Activated T-cell treated with anti-CD3 and anti-CD28 coated beads, Interleukin-2, amount 50 U/mL, for 72 hours (primary cell): ENCODE measurements at regions not wholly inside any gene's neighbourhood (a gene's known extent, or its start where the extent isn't known, plus 50 kb on each side); places are given as distances from the start of the nearest gene placed in this dataset.
"Not testable (repeated sequence)": the region's sequence is repeated elsewhere in the genome, so short reads cannot be mapped to it uniquely, and the experiment has no call there.

Source experiments
- ATAC-seq, 2 donors: fragments of 150-1000 bp; cut with Tn5 transposase; replicated peaks in 1 of 2; 2 replicates each; pipeline ENCODE4 v1.10.0; 2021; ENCODE audit warnings: moderate library complexity in 2 of 2, mild to moderate bottlenecking in 1 of 2
- DNase-seq, 2 donors: peaks; one replicate each; pipeline ENCODE4 v3.0.0; 2021 to 2022; ENCODE audit warnings: mixed read lengths in 1 of 2
- H3K27ac Mint-ChIP-seq: one replicate; pipeline ENCODE4 v1.8.0; 2022; ENCODE audit warnings: mild to moderate bottlenecking, moderate library complexity, mixed read lengths
- H3K27me3 Mint-ChIP-seq: one replicate; pipeline ENCODE4 v1.8.0; 2022; ENCODE audit warnings: low read depth, mixed read lengths
- H3K36me3 Mint-ChIP-seq, 2 donors: one replicate each; pipeline ENCODE4 v1.8.0; 2022; ENCODE audit warnings: mixed read lengths in 2 of 2, mild to moderate bottlenecking in 1 of 2; ENCODE audit not compliant: insufficient read depth in 2 of 2
- H3K4me1 Mint-ChIP-seq: one replicate; pipeline ENCODE4 v1.8.0; 2022; ENCODE audit warnings: low read depth, mixed read lengths
- H3K4me3 Mint-ChIP-seq, 2 donors: one replicate each; pipeline ENCODE4 v1.8.0; 2022; ENCODE audit warnings: mild to moderate bottlenecking in 2 of 2, mixed read lengths in 2 of 2, moderate library complexity in 2 of 2
- H3K9me3 Mint-ChIP-seq, 2 donors: one replicate each; pipeline ENCODE4 v1.8.0; 2022; ENCODE audit warnings: mixed read lengths in 2 of 2

DNA sequence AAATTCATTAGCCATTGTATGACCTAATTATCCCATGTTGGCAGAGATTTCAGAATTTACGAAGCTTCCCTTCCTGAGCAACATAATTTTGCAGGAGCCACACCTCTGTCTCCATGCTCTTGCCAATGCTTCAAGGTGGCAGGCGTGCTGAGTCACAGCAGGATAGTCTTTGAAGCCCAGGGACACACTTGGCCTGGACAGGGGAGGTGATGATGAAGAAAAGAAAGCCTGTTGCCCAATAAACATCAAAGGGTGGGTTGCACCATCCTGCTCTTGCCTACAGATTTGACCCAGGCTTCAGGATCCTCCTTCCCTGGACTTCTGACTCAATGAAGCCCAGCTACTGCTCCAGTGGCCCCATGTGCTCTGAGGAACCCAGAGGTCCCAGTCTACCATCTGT is 117.1 kb downstream of the MINAR1 start:
- no peaks in the 10 kb centered on the region for H3K36me3 Mint-ChIP-seq
- no peak overlapping the region for H3K4me3 Mint-ChIP-seq
- peaks cover 36% of the 10 kb centered on the region for H3K27me3 Mint-ChIP-seq
- DNase-seq, result no peak
- H3K4me1 Mint-ChIP-seq, result no peaks in the 10 kb centered on the region
- H3K9me3 Mint-ChIP-seq, result no peaks in the 10 kb centered on the region
- no peak overlapping the region for H3K27ac Mint-ChIP-seq
- no peak for ATAC-seq

DNA sequence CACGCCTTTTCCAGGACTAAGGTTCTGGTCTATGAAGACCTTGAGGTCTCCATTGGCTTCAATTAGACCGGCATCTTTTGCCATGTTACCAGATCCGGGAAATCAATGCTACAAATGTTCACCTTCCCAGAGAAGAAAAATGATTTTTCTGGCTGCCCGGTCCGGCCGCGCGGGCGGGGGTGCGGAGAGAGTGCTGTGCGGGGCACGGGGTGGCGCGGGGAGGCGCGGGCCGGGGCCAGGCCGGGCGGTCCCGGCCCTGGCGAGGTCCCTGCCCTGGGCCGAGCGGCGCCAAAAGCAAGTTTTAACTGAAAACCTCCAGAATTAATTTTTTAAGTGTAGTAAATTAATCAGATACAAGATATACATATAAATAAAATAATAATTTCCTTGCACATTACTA is 128.2 kb downstream of the MINAR1 start:
- Mint-ChIP-seq H3K4me1 (no peaks in the 10 kb centered on the region), H3K27me3 (peaks cover 25% of the 10 kb centered on the region), H3K27ac (no peak overlapping the region), H3K9me3 (no peaks in the 10 kb centered on the region), H3K4me3 (no peak overlapping the region), H3K36me3 (no peaks in the 10 kb centered on the region)
- ATAC-seq (no peak), DNase-seq (no peak)

DNA sequence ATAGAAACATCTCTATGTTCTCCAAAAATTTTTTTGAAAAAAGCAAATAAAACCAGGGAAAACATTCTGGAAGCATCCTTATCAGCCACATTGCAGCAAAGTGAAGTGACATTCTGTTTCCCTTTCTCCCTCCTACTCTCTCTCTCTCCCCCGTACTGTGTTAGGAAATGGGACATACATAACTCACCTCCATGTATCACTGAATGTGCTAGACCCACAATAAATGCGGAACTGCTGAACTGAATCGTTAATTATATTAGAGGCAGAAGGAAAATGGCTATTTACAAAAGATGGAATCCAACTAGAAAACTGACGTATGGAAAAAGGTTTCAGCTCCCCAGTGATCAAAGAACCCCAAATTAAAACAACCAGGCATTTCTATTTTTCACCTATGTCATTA is 129.8 kb downstream of the MINAR1 start:
- Mint-ChIP-seq H3K27me3 (peaks cover 25% of the 10 kb centered on the region), H3K9me3 (no peaks in the 10 kb centered on the region), H3K36me3 (no peaks in the 10 kb centered on the region), H3K4me3 (no peak overlapping the region), H3K27ac (no peak overlapping the region), H3K4me1 (no peaks in the 10 kb centered on the region)
- ATAC-seq (no peak), DNase-seq (no peak)

DNA sequence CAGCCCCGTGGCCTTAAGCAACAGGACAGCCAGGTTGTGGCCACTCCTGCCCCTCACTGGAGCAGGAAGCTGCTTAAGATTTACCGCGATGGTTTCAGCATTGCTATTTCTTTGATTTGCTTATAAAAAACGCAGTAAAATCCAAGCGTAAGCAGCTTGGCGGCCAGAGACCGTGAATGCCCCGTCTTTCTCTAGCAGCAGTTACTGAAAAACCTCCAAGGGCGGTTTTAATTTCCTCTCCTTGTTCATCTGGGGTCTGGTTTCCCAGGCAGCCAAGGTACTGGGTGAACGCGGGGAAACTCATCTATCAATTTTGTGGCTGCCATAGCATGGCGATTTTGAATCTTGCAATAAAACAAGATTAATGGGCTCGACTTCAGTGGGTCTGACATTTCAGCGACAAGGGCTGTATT is 130.3 kb downstream of the MINAR1 start:
- Mint-ChIP-seq H3K9me3 (no peaks in the 10 kb centered on the region), H3K36me3 (no peaks in the 10 kb centered on the region), H3K27me3 (peaks cover 25% of the 10 kb centered on the region), H3K4me3 (no peak overlapping the region), H3K4me1 (no peaks in the 10 kb centered on the region), H3K27ac (no peak overlapping the region)
- no peak for ATAC-seq
- no peak for DNase-seq

DNA sequence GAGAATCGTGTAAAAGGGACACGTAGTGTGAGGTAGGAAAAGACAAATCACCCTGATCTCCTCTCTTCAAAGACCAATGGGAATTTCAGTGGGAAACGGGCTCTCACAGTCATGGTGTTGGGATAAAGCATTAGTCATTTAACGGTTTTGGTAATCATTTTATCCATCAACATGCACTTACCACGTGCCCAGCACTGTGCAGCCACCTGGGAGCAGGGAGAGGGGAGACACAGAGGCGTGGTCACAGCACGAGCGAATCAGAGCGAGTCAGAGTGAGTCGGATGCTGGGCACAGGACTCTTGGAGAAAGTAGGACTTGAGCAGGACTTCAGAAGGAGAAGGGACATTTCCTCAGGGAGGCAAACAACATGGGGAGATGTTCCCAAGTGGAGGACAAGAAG is 130.8 kb downstream of the MINAR1 start:
- no peaks in the 10 kb centered on the region for H3K4me1 Mint-ChIP-seq
- H3K27me3 Mint-ChIP-seq, result peaks cover 25% of the 10 kb centered on the region
- DNase-seq (no peak), ATAC-seq (no peak)
- no peak overlapping the region for H3K4me3 Mint-ChIP-seq
- H3K36me3 Mint-ChIP-seq, result no peaks in the 10 kb centered on the region
- no peak overlapping the region for H3K27ac Mint-ChIP-seq
- H3K9me3 Mint-ChIP-seq, result no peaks in the 10 kb centered on the region

DNA sequence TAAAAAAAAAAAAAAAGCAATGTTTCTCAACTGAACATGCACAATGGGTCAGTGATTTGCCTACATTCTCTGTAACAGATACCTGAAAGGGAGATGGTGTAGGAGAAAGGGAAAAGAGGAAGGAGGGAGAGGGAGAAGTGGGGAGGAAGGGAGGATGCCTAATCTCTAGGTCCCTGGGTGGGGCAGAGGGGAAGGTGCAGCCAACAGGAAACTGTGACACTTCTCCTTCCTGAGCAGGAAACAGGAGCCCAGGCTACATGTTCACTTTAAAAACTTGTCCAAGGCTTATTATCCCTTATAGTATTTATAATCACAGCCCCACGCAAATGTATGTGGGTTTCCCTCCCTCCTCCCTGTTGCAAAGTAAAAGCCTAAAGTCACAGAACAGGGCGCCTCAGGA is 137.9 kb downstream of the MINAR1 start:
- Mint-ChIP-seq H3K9me3 (no peaks in the 10 kb centered on the region), H3K36me3 (no peaks in the 10 kb centered on the region), H3K4me3 (no peak overlapping the region), H3K27me3 (peaks cover 17% of the 10 kb centered on the region), H3K4me1 (no peaks in the 10 kb centered on the region), H3K27ac (no peak overlapping the region)
- DNase-seq (no peak), ATAC-seq (no peak)

DNA sequence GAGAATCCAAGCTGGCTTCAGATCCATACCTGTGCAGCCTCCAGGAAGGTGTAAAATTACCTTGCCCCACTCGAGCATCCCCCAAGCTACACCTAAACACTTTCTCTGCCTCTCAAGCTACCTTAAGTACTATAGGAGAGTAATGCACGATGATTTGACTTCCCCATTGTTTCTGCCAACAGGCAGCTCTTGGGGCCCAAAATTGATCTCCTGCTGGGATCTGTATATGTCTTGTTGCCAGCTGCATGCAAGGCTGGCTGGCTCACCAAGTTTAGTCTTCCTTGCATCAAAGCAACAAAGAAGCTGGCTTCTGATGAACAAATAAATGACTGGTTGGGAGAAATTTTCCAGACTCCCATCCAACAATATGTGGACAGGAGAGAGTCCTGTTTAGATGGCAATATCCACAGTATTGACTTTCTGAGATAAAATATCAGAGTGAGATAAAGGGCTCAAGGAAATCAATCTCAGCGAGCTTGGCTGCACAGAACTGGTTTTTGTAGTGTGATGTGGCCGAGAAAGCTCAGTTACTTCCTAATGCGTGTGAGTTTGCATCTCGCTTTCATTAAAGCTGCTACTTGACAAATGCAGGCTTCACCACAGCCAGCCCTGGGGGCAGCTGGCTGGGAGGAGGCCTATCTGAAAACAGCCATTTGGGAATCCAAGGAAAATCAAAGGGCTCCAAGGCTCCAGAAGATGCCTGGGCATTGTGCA is 140.7 kb downstream of the MINAR1 start:
- peaks cover 17% of the 10 kb centered on the region for H3K27me3 Mint-ChIP-seq
- no peaks in the 10 kb centered on the region for H3K4me1 Mint-ChIP-seq
- H3K27ac Mint-ChIP-seq, result no peak overlapping the region
- H3K4me3 Mint-ChIP-seq, result no peak overlapping the region
- H3K36me3 Mint-ChIP-seq, result no peaks in the 10 kb centered on the region
- ATAC-seq, result no peak
- H3K9me3 Mint-ChIP-seq, result no peaks in the 10 kb centered on the region
- DNase-seq, result no peak

DNA sequence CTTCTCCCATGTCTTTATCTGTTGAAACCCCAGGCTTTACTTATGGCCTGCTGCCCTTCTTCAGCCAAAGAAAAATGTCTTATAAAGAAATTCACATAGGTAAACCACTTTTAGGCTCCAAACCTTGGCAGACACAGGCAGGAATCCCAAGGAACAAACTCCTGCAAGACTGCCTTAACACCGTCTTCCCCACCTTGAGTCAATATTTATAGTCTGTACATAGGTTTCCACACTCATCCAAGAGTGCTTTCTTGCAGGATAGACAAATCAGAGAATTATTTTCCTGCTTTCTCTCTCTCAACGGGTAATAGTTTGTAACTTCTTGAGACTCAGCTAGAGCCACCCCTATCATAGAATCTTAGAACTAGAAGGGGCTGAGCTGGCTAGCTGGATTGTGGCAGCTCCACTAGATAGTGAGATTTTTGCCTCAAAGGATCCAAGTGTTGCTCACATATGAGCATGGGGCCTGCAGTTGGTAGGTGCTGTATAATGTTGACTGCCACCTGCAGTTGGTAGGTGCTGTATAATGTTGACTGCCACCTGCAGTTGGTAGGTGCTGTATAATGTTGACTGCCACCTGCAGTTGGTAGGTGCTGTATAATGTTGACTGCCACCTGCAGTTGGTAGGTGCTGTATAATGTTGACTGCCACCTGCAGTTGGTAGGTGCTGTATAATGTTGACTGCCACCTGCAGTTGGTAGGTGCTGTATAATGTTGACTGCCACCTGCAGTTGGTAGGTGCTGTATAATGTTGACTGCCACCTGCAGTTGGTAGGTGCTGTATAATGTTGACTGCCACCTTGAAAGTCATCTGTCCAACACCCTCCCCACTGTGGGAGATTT is 142.5 kb downstream of the MINAR1 start:
- not testable (repeated sequence) for ATAC-seq, H3K9me3 Mint-ChIP-seq, H3K36me3 Mint-ChIP-seq, H3K4me3 Mint-ChIP-seq, H3K4me1 Mint-ChIP-seq, H3K27me3 Mint-ChIP-seq, H3K27ac Mint-ChIP-seq, DNase-seq

DNA sequence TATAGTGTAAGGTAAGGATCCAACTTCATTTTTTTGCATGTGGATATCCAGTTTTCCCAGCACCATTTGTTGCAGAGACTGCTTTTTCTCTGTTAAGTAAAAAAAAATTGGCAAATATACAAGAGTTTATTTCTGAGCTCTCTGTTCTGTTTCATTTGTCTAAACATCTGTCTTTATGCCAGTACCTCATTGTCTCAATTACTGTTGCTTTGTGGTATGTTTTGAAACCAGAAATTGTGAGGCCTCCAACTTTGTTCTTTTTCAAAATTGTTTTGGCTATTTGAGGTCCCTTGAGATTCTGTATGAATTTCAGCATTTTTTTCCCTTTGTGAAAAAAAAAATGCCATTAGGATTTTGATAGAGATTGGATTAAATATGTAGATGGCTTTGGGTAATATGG is 150.5 kb downstream of the MINAR1 start:
- H3K9me3 Mint-ChIP-seq, result no peaks in the 10 kb centered on the region
- H3K27ac Mint-ChIP-seq, result no peak overlapping the region
- H3K4me3 Mint-ChIP-seq, result no peak overlapping the region
- H3K27me3 Mint-ChIP-seq, result peaks cover 34% of the 10 kb centered on the region
- H3K36me3 Mint-ChIP-seq, result no peaks in the 10 kb centered on the region
- DNase-seq (no peak), ATAC-seq (no peak)
- H3K4me1 Mint-ChIP-seq, result no peaks in the 10 kb centered on the region

DNA sequence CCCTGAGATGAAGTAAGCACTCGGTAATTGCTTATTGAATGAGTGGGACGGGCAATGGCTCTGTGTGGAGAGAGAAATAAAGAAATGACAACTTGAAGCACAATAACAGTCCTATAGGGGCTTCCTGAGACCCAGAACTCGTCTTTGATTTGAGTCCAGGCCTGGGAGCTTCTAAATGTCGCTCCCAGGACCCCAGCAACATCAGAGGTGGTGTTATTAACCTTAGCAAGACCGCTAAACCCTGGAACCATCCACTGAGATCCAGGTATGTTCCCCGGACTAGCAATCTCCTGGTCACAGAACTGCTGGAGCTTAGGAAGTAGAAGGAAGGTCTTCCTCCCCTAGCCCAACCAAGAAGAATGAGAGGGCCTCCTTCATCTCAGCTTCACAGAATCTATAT is 160.0 kb downstream of the MINAR1 start:
- Mint-ChIP-seq H3K4me1 (peaks cover 6% of the 10 kb centered on the region), H3K4me3 (no peak overlapping the region), H3K36me3 (no peaks in the 10 kb centered on the region), H3K27me3 (peaks cover 40% of the 10 kb centered on the region), H3K27ac (no peak overlapping the region), H3K9me3 (no peaks in the 10 kb centered on the region)
- ATAC-seq (no peak), DNase-seq (no peak)

DNA sequence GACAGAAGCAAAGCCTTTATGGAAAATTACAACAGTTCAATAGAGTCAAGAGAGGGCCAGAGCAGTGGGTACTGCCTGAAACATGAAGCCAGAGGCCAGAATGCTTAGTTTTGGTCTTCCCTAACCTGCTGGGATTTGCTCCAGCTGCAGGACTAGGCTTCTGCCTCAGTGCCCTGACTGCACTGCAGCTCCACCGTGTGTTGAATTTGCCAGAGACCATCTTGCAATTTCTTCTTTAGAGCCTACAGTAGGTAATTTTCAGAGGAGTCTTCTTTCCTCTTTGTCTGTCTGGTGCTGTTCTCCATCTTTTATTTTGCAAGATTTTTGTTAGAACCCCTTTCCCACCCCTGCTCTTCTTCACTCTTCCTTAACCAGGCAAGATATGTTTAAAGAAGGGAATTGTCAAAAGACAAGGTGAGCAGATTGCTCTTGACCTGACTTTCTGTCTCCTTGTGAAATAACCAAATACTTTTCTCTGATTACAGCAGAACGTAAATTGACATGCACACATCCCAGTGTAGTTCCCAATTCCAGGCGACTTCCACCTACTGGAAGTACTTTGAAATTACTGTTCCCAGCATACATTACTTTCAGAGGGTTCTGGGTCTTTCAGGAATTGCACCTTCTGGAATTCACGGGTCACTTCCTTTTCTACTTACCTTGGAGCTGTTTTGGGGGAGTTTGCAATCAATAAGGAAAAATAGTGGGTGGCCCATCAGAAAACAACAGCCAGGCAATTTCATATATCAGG is 161.2 kb downstream of the MINAR1 start:
- H3K27me3 Mint-ChIP-seq, result peaks cover 39% of the 10 kb centered on the region
- DNase-seq (no peak), ATAC-seq (no peak)
- peaks cover 6% of the 10 kb centered on the region for H3K4me1 Mint-ChIP-seq
- H3K36me3 Mint-ChIP-seq, result no peaks in the 10 kb centered on the region
- H3K9me3 Mint-ChIP-seq, result no peaks in the 10 kb centered on the region
- no peak overlapping the region for H3K4me3 Mint-ChIP-seq
- H3K27ac Mint-ChIP-seq, result no peak overlapping the region

DNA sequence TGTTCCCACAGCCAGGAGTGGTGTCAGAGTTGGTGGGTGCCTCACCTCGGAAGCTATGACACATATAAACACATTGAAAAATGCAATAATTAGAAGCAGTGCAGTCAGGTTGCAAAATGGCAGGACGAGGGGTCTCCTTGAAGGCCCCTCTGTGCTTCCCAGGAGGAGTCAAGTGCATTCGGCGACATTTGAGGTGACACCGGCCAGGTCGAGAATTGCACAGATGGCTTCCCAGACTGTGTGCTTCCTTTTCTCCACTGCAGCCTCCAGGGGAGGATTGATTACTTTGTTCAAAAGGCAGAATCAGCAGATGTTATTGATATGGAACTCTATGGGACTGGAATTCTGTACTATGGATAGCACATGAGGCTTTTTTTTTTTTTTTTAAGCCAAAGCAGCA is 163.2 kb downstream of the MINAR1 start:
- ATAC-seq (no peak), DNase-seq (no peak)
- Mint-ChIP-seq H3K9me3 (no peaks in the 10 kb centered on the region), H3K4me3 (no peak overlapping the region), H3K27ac (no peak overlapping the region), H3K27me3 (peaks cover 40% of the 10 kb centered on the region), H3K36me3 (no peaks in the 10 kb centered on the region), H3K4me1 (peaks cover 6% of the 10 kb centered on the region)

DNA sequence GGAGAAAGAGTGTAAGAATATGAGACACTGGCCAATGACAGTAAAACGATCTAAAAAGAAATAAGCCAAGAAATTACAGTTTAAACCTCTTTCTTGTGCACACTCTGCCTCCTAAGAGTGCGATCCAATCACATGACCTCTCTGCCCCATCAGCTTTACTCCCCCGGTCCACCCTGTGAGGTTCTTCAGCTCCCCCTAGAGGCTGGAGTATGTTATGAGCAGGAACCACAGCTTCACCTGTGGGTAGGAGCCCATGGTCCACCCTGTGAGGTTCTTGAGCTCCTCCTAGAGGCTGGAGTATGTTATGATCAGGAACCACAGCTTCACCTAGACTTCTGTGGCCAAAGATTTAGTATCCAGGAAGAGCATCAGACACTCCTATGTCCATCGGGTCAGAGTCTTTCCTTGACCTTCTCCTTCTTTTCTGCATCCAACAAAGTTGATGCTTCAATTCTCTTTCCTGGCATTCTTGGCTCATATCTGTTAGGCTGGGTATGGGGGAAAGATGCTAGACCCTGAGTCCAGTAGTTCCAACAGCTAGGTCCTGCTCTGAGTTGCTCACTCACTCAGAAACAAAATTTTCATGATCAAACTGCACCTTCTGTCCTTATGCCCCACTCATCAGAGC is 164.0 kb downstream of the MINAR1 start:
- Mint-ChIP-seq H3K36me3 (no peaks in the 10 kb centered on the region), H3K27me3 (peaks cover 48% of the 10 kb centered on the region), H3K27ac (no peak overlapping the region), H3K4me3 (peak overlapping the region; percentile 6 to 11), H3K9me3 (no peaks in the 10 kb centered on the region), H3K4me1 (peaks cover 6% of the 10 kb centered on the region)
- ATAC-seq (peak; percentile 99), DNase-seq (peak; percentile 69 to 76)
